CD8-positive, alpha-beta memory T cell (primary cell): ENCODE measurements at regions not wholly inside any gene's neighbourhood (a gene's known extent, or its start where the extent isn't known, plus 50 kb on each side); places are given as distances from the start of the nearest gene placed in this dataset.
"Not testable (repeated sequence)": the region's sequence is repeated elsewhere in the genome, so short reads cannot be mapped to it uniquely, and the experiment has no call there.

Experiments used
- CTCF ChIA-PET: fragments of 350-600 bp; sonication (Branson Sonifier 250); formaldehyde crosslinking; loops from one replicate; lab custom pipeline; 2021; ENCODE audit warnings: antibody characterized with exemption; lab: Charles Lee
- POLR2A ChIA-PET: fragments of 350-600 bp; sonication (Branson Sonifier 250); formaldehyde crosslinking; loops from one replicate; lab custom pipeline; 2021; ENCODE audit warnings: antibody characterized with exemption; lab: Charles Lee
- DNase-seq, 5 donors: peaks; one replicate each; pipeline versions ENCODE4 v3.0.0 to v3.0.0-alpha.2; 2020 to 2022; ENCODE audit warnings: mixed read lengths in 1 of 5
- H3K27ac ChIP-seq: one replicate; pipeline ENCODE4 v1.7.0; 2013; ENCODE audit warnings: low read depth, mild to moderate bottlenecking, low read length, moderate library complexity
- H3K27me3 ChIP-seq: 2 replicates; pipeline ENCODE4 v1.7.0; 2013; ENCODE audit warnings: low read length, mild to moderate bottlenecking; ENCODE audit not compliant: insufficient read depth, poor library complexity, severe bottlenecking
- H3K36me3 ChIP-seq: 2 replicates; pipeline ENCODE4 v1.7.0; 2013; ENCODE audit warnings: mild to moderate bottlenecking, low read length, moderate library complexity; ENCODE audit not compliant: insufficient read depth
- H3K4me1 ChIP-seq: 2 replicates; pipeline ENCODE4 v1.7.0; 2013; ENCODE audit warnings: mild to moderate bottlenecking, low read length, moderate library complexity; ENCODE audit not compliant: insufficient read depth
- H3K4me3 ChIP-seq: 2 replicates; pipeline ENCODE4 v1.7.0; 2013; ENCODE audit warnings: mild to moderate bottlenecking, low read length
- H3K9me3 ChIP-seq: 2 replicates; pipeline ENCODE4 v1.7.0; 2013; ENCODE audit warnings: mild to moderate bottlenecking, low read length
- H3K27ac Mint-ChIP-seq, 8 donors: one replicate each; pipeline ENCODE4 v1.8.0; 2020 to 2021; ENCODE audit warnings: mixed read lengths in 8 of 8, mild to moderate bottlenecking in 6 of 8, inconsistent platforms in 3 of 8, moderate library complexity in 3 of 8
- H3K27me3 Mint-ChIP-seq, 2 donors: one replicate each; pipeline ENCODE4 v1.8.0; 2020 to 2021; ENCODE audit warnings: mixed read lengths in 2 of 2, mild to moderate bottlenecking in 1 of 2, moderate library complexity in 1 of 2
- H3K36me3 Mint-ChIP-seq, 3 donors: one replicate each; pipeline ENCODE4 v1.8.0; 2020 to 2021; ENCODE audit warnings: mixed read lengths in 3 of 3, inconsistent platforms in 1 of 3, mild to moderate bottlenecking in 1 of 3
- H3K4me1 Mint-ChIP-seq, 3 donors: one replicate each; pipeline ENCODE4 v1.8.0; 2020 to 2021; ENCODE audit warnings: mixed read lengths in 3 of 3, inconsistent platforms in 1 of 3, mild to moderate bottlenecking in 1 of 3
- H3K4me3 Mint-ChIP-seq, 7 donors: one replicate each; pipeline ENCODE4 v1.8.0; 2020 to 2021; ENCODE audit warnings: mixed read lengths in 7 of 7, mild to moderate bottlenecking in 6 of 7, moderate library complexity in 4 of 7, inconsistent platforms in 2 of 7
- H3K9me3 Mint-ChIP-seq, 5 donors: one replicate each; pipeline ENCODE4 v1.8.0; 2020 to 2022; ENCODE audit warnings: mixed read lengths in 5 of 5, mild to moderate bottlenecking in 3 of 5, moderate library complexity in 2 of 5, inconsistent platforms in 1 of 5

- Histone ChIP-seq H3K36me3 (no peaks in the 10 kb centered on the region), H3K27ac (no peak overlapping the region), H3K9me3 (no peaks in the 10 kb centered on the region), H3K4me1 (no peaks in the 10 kb centered on the region), H3K4me3 (no peak overlapping the region), H3K27me3 (no peaks in the 10 kb centered on the region)
- CTCF ChIA-PET: no interaction called here
- no peaks in the 10 kb centered on the region for H3K4me1 Mint-ChIP-seq
- H3K27me3 Mint-ChIP-seq: no peaks in the 10 kb centered on the region
- POLR2A ChIA-PET: no interaction called here
- no peak for DNase-seq
- H3K9me3 Mint-ChIP-seq: peaks cover 0 to 15% (median 2%) of the 10 kb centered on the region in 5 donors
- H3K36me3 Mint-ChIP-seq: no peaks in the 10 kb centered on the region
- H3K4me3 Mint-ChIP-seq: no peak overlapping the region
- no peak overlapping the region for H3K27ac Mint-ChIP-seq
Measured at GRCh38 chr13:79932556-79932955, 408.4 kb downstream of the SPRY2 start.

GRCh38 chr13:79923973-79924556 is 416.9 kb downstream of the SPRY2 start:
- peaks cover 12 to 40% (median 19%) of the 10 kb centered on the region in 5 donors for H3K9me3 Mint-ChIP-seq
- H3K4me3 ChIP-seq, H3K4me1 ChIP-seq, POLR2A ChIA-PET, H3K27ac Mint-ChIP-seq, H3K9me3 ChIP-seq, H3K27me3 Mint-ChIP-seq, H3K36me3 ChIP-seq, DNase-seq, H3K36me3 Mint-ChIP-seq, CTCF ChIA-PET, H3K27ac ChIP-seq, H3K27me3 ChIP-seq, H3K4me3 Mint-ChIP-seq, H3K4me1 Mint-ChIP-seq: not testable (repeated sequence)

DNA sequence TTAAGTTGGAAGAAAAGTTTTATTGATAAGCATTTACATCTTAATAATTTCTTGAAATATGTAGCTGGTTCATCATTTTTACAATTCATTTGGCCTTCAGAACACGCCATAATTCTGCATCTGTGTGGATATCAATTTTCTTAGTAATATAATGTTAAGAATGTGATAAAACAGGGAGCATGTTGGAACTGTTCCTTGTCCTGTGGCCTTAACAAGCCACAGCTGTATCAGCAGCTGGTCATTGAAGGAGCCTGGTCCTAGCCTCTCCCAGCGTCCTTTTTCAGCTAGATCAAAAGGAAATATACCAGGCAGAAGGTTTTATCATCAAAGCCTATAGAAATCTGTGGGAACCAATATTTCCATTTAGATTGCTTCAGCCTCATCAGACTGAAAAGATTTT is 421.8 kb downstream of the SPRY2 start:
- ChIA-PET CTCF (no interaction called here), POLR2A (no interaction called here)
- Histone ChIP-seq H3K4me1 (no peaks in the 10 kb centered on the region), H3K4me3 (no peak overlapping the region), H3K36me3 (no peaks in the 10 kb centered on the region), H3K9me3 (no peaks in the 10 kb centered on the region), H3K27ac (no peak overlapping the region), H3K27me3 (no peaks in the 10 kb centered on the region)
- peaks cover 8 to 22% (median 10%) of the 10 kb centered on the region in 5 donors for H3K9me3 Mint-ChIP-seq
- H3K4me1 Mint-ChIP-seq: no peaks in the 10 kb centered on the region
- H3K36me3 Mint-ChIP-seq: no peaks in the 10 kb centered on the region
- no peak overlapping the region for H3K4me3 Mint-ChIP-seq
- peaks cover 0 to 1% of the 10 kb centered on the region in 2 donors for H3K27me3 Mint-ChIP-seq
- no peak overlapping the region for H3K27ac Mint-ChIP-seq
- no peak for DNase-seq

DNA sequence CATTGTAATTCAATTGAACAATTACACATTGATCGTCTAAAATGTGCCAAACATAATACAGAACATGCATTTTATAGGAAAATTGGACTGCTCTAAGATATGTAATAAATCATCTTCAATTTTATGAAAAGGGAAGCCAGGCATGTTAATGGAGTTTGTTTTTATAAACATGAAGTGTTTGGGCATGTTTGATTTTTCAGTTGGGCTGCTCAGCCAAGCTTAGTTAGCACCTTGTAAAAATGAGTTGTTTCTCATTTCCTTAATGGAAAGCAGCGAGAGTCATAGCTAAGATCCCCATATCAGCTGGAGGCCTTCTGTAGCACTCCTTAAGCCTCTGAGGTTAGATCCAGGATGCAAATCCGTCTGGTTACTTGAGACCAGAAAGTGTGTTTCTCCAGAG is 422.3 kb downstream of the SPRY2 start:
- Histone ChIP-seq H3K4me3 (no peak overlapping the region), H3K4me1 (no peaks in the 10 kb centered on the region), H3K36me3 (no peaks in the 10 kb centered on the region), H3K27ac (no peak overlapping the region), H3K27me3 (no peaks in the 10 kb centered on the region), H3K9me3 (no peaks in the 10 kb centered on the region)
- Mint-ChIP-seq H3K4me3 (no peak overlapping the region), H3K27me3 (peaks cover 0 to 1% of the 10 kb centered on the region in 2 donors), H3K4me1 (no peaks in the 10 kb centered on the region), H3K27ac (no peak overlapping the region), H3K36me3 (no peaks in the 10 kb centered on the region), H3K9me3 (peaks cover 6 to 18% (median 8%) of the 10 kb centered on the region in 5 donors)
- ChIA-PET POLR2A (no interaction called here), CTCF (no interaction called here)
- no peak for DNase-seq

DNA sequence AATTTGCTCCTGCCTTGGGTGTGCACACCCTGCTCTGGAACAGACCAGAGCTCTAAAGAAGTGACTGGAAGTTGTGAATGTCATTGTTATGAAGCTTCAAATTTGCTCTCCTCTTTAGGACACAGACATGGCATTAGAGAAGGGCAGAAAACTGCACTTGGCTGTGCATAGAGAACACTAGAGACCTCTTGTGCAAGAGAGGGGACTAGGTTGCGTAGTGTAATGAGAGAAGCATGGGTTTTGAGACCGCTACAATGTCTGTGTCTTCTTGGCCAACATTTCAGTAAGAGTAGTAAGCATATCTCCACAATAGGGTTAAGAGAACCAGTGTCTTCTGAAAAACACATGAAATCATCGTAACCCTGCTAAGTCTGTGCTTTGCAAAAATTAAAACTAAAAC is 423.3 kb downstream of the SPRY2 start:
- H3K27ac Mint-ChIP-seq: no peak overlapping the region
- no peak overlapping the region for H3K4me3 Mint-ChIP-seq
- Histone ChIP-seq H3K9me3 (no peaks in the 10 kb centered on the region), H3K4me1 (no peaks in the 10 kb centered on the region), H3K4me3 (no peak overlapping the region), H3K27ac (no peak overlapping the region), H3K27me3 (no peaks in the 10 kb centered on the region), H3K36me3 (no peaks in the 10 kb centered on the region)
- DNase-seq: no peak
- POLR2A ChIA-PET: no interaction called here
- no peaks in the 10 kb centered on the region for H3K4me1 Mint-ChIP-seq
- peaks cover 0 to 8% (median 3%) of the 10 kb centered on the region in 5 donors for H3K9me3 Mint-ChIP-seq
- CTCF ChIA-PET: no interaction called here
- peaks cover 0 to 1% of the 10 kb centered on the region in 2 donors for H3K27me3 Mint-ChIP-seq
- H3K36me3 Mint-ChIP-seq: no peaks in the 10 kb centered on the region

DNA sequence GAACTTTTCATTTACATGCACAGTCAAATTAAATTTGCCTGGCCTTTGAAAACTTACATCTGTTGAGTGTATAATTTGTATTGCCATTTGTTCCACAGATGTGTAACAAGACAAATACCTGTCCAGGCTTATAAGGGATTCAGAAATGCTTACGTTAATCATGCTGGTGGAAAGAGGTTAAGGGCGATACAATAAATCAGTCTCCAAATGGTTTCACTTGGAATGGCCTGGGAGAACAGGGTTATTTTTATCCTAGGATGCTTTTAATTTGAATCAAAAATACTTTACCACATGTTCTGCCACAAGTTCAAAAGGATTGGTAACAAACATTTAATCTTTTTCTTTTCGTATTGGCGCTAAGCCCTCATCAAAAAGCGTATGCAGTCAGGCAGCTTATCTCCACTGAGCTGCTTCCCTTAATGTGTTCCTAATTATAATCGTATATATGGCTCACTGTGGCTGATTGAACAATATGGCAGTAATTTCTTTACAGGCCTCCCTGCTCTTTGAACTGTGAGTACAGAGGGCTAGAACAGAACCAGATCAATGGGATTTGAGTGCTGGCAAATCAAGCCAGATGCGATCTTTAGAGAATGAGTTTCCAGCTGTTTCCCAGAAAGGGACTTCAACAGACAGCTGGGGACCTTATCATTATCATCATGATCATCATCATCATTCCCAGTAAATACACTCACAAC is 425.7 kb downstream of the SPRY2 start:
- no peaks in the 10 kb centered on the region for H3K4me1 ChIP-seq
- no peak overlapping the region for H3K27ac Mint-ChIP-seq
- H3K4me1 Mint-ChIP-seq: no peaks in the 10 kb centered on the region
- no peak for DNase-seq
- ChIA-PET POLR2A (no interaction called here), CTCF (no interaction called here)
- H3K36me3 Mint-ChIP-seq: no peaks in the 10 kb centered on the region
- H3K27ac ChIP-seq: no peak overlapping the region
- H3K27me3 Mint-ChIP-seq: no peaks in the 10 kb centered on the region
- no peaks in the 10 kb centered on the region for H3K36me3 ChIP-seq
- H3K4me3 ChIP-seq: no peak overlapping the region
- H3K9me3 ChIP-seq: no peaks in the 10 kb centered on the region
- H3K27me3 ChIP-seq: no peaks in the 10 kb centered on the region
- H3K9me3 Mint-ChIP-seq: peaks cover 0 to 8% (median 0%) of the 10 kb centered on the region in 5 donors
- H3K4me3 Mint-ChIP-seq: no peak overlapping the region

- CTCF ChIA-PET: no interaction called here
- Mint-ChIP-seq H3K9me3 (peaks cover 0 to 8% (median 0%) of the 10 kb centered on the region in 5 donors), H3K36me3 (no peaks in the 10 kb centered on the region), H3K27me3 (no peaks in the 10 kb centered on the region), H3K4me3 (no peak overlapping the region), H3K4me1 (no peaks in the 10 kb centered on the region), H3K27ac (no peak overlapping the region)
- H3K27me3 ChIP-seq: no peaks in the 10 kb centered on the region
- H3K4me3 ChIP-seq: no peak overlapping the region
- no peaks in the 10 kb centered on the region for H3K9me3 ChIP-seq
- no peaks in the 10 kb centered on the region for H3K4me1 ChIP-seq
- no peak overlapping the region for H3K27ac ChIP-seq
- POLR2A ChIA-PET: no interaction called here
- H3K36me3 ChIP-seq: no peaks in the 10 kb centered on the region
- no peak for DNase-seq
Measured at GRCh38 chr13:79913141-79913827, 427.6 kb downstream of the SPRY2 start.

DNA sequence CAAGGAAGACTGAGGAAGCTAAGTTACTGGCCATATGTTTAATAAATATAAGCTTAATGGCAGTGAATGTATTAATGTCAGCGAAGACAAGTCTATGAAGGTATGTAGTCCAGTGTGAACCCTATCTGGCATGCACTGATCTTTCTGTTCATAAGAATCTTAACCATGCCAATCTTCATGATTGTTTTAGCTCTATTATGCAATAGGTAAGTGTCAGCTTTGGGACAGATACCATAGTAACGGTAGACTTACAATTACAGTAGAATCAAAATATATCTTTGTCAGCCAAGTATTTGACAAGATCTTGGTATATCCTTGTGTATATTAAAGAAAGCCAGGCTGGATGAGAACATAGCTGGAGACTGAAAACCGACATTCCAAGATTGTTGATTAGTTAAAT is 428.5 kb downstream of the SPRY2 start:
- Histone ChIP-seq H3K27me3 (no peaks in the 10 kb centered on the region), H3K9me3 (no peaks in the 10 kb centered on the region), H3K36me3 (no peaks in the 10 kb centered on the region), H3K4me1 (no peaks in the 10 kb centered on the region), H3K4me3 (no peak overlapping the region), H3K27ac (no peak overlapping the region)
- Mint-ChIP-seq H3K27ac (no peak overlapping the region), H3K9me3 (peaks cover 0 to 8% (median 0%) of the 10 kb centered on the region in 5 donors), H3K36me3 (no peaks in the 10 kb centered on the region), H3K4me3 (no peak overlapping the region), H3K4me1 (no peaks in the 10 kb centered on the region), H3K27me3 (no peaks in the 10 kb centered on the region)
- DNase-seq: no peak
- ChIA-PET POLR2A (no interaction called here), CTCF (no interaction called here)
